SHP77 treated with DMSO at 0.1 percent for 48 hours (cell line): ENCODE measurements at regions not wholly inside any gene's neighbourhood (a gene's known extent, or its start where the extent isn't known, plus 50 kb on each side); places are given as distances from the start of the nearest gene placed in this dataset.

Experiments used
- DNase-seq: peaks from one replicate; lab custom pipeline; 2025; lab: John Stamatoyannopoulos, UW

GRCh38 chr14:95034788-95035187 lies 122.5 kb downstream of the DICER1 start:
- DNase-seq: no peak

GRCh38 chr14:95033682-95034632 lies 123.4 kb downstream of the DICER1 start:
- DNase-seq: no peak

- DNase-seq: no peak
Observed at GRCh38 chr14:95033031-95033430, 124.3 kb downstream of the DICER1 start.

- no peak for DNase-seq
Observed at GRCh38 chr14:95026851-95027463, 130.4 kb downstream of the DICER1 start.

DNA sequence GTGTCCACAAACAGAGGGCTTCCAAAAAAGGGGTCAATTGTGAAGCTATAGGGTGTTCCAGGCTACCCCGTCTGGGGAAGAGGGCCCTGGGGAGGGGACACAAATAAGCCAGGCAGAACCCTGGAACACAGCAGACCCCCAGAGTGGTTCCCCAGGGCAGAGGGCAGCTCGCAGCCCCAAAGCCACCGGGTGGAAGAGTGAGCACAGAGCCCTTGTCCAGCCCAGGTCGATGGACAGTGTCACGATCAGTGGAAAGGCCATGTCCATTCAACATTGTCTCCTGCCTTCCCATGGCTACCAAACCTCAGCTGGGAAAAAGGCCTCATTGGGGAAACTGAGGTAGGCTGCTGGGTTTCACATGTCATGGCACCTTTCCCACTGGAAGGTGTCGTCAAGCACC lies 131.4 kb downstream of the DICER1 start:
- no peak for DNase-seq

DNA sequence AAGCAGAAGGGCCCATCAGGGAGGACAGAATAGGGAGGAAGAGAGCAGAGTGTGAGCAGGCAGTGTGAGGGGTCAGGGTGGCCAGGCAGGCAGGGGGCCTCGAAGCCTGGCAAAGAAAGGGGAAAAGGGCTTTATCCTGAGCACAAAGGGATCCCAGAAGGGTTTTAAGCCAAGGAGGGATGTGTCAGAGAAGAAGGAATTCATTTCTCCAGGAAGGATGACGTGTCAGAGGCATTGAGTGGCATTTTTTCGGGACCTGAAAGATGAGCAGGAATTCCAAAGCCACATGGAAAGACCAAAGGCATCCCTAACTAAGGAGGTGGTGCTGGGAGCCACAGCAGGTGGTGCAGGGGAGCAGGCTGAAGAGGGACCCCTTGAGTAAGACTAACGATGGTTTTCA lies 132.1 kb downstream of the DICER1 start:
- no peak for DNase-seq

GRCh38 chr14:95024380-95024779 lies 132.9 kb downstream of the DICER1 start:
- no peak for DNase-seq

DNA sequence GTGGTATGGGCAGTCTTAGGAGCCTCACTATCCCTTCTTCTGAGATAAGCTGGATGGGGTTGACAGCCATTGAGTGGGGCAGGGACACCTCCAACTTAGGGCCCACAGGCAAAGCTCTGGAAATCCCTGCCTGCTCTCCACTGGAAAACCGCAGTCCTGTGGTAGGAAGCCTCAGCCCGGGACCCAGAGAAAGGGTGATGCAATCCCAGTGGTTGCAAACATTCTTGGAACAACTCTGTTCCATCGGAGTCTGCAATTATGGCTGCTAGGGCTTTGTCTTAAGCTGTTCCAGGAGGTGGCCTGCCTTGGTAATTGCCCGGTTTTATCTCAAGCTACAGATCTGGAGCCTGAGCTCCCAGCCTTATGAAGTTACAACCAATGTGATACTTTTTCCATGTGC lies 133.4 kb downstream of the DICER1 start:
- DNase-seq: no peak

GRCh38 chr14:95023115-95023514 lies 134.2 kb downstream of the DICER1 start:
- DNase-seq: no peak

DNA sequence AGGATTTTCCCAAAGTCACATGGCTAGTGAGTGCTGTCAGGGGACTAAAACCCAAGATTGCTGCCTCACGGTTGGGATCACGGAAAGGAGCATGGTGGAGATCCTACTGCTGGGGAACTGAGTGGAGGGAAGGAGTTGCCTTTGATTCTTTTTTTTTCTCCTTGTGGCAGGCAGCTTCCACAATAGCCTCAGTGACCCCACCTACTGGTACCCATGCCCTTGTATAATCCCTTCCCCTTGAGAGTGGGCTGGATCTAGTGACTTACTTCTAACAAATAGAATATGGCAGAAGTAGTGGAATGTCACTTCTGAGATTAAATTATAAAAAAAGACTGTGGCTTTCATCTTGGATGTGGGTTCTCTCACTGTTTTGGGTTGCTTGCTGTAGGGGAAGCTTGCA lies 135.7 kb downstream of the DICER1 start:
- DNase-seq: no peak

- no peak for DNase-seq
Observed at GRCh38 chr14:95018821-95019220, 138.5 kb downstream of the DICER1 start.

GRCh38 chr14:95015046-95015445 lies 142.3 kb downstream of the DICER1 start:
- no peak for DNase-seq

- DNase-seq: no peak
Observed at GRCh38 chr14:95014036-95014435, 143.3 kb downstream of the DICER1 start.

- no peak for DNase-seq
Observed at GRCh38 chr14:95011445-95012006, 145.8 kb downstream of the DICER1 start.

- DNase-seq: no peak
Observed at GRCh38 chr14:95008445-95009217, 148.7 kb downstream of the DICER1 start.

DNA sequence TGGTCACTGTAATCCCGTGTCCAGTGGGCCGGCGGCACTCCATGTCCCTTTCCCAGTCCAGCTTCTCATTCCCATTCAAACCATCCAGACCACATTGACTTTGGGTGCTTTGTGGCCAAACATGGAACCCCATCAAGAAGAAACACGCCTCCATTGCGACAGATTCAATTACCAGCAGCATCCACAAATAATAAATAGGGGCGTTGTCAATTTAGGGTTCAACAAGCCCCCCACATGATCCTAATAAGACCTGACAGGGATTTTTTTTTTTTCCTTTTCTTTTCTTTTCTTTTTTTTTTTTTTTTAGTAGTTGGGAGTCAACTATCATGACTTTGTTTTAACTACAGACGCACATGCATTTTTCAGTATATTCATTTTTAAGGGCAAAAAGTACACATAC lies 149.4 kb downstream of the DICER1 start:
- no peak for DNase-seq

GRCh38 chr14:95006479-95006878 lies 150.8 kb downstream of the DICER1 start:
- no peak for DNase-seq

DNA sequence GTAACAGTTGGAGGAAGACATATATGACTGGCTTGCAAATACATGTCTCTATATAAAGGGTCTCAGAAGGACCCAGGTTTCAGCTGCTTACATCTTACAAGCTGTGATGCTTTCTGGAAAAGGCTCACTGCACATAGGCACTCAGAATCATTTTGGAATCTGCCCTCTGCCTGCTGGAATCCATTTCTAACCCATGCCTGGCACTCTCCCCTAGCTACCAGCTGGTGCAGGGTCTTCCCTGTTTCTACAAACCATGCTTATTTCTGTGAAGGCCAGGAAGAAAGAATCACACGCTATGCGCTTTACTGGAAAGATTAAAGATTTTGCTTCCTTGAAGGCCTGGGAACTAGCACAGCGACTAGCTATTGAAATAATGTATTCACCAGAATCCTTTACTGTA lies 151.3 kb downstream of the DICER1 start:
- DNase-seq: no peak

DNA sequence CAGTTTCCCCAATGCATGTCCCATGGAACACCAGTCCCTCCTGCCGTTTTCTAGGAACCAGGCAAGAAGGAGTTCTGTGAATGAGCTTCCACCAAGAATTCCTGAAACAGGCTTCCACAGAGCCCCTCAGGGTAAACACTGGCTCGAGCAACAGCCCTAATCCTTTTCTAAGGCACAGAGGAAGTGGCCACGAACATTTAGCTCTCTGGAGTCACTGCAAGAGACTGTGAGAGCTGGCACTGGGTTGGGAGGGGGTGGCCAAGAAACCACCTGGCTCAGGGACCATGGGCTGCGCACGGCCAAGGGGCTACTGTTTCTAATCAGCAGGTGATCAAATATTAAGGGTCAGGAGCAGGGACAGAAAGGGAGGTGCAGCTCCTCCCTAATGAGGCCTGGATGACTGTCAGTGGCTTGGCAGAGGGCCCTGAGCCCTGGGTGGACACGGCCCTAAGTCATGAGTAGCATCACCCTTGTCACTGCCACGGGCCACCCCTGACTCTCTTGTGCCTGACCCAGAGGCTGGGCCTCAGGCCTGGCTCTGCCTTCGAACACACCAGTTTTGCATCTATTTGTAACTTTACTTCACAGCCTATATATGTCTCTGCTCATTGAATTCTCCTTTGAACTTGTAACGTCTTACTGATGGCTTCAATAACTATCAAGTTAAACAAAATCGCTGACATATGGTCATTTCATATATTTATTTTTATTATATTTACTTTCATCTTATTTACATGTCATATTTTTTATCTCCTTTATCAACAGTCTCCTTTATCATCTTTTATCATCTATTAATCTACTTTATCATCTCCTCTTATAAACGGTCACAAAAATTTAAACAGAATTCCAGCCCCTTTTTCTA lies 154.0 kb downstream of the DICER1 start:
- no peak for DNase-seq

DNA sequence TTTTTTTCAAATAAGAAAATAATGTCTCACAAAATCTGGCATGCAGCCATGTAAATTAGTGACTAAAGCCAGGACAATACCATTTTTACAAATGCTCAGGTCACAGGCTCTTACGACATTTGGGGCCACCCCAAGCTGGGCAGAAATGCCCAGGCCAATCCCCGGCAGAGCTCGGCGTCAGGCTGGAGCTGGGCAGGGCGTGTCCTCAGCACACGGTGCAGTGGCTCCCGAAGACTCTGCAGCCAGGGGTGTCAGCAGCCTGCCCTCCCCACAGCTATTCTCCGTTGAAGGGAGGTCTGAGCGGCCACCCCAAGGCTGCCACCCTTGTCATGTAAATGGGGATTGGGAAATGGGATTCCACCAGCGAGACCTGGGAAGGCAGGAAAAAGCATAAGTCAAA lies 158.6 kb downstream of the DICER1 start:
- DNase-seq: no peak

DNA sequence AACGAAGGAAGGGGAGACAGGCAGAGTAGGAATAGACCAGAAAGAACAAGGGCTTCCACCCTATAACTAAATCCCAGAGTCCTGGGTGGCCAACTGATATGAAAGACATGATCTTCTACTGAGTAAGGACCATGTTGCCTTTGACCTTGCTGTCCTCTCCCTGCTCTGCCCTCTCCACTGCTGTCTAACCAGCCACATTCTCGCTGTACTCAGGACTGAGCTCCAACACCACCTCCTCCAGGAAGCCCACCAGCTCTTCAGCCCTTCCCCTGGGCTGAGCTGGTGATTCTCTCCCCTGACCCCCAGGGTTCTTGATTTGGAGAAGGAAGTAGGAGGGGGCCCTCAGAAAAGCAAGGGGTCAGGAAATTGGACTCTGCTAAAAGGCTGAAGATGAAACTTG lies 159.2 kb downstream of the DICER1 start:
- no peak for DNase-seq
